Stomach (tissue), 8 donors: ENCODE measurements at regions not wholly inside any gene's neighbourhood (a gene's known extent, or its start where the extent isn't known, plus 50 kb on each side); places are given as distances from the start of the nearest gene placed in this dataset.

Experiments used
- DNase-seq, 2 donors: peaks; one replicate each; pipeline versions ENCODE4 v3.0.0 to v3.0.0-alpha.2; 2013 to 2019
- H3K27ac ChIP-seq, 5 donors: fragments of 200-600 bp in 4 of 5; sonication (generic) in 4 of 5; one replicate each; pipeline ENCODE4 v1.5.1; 2013 to 2019; ENCODE audit warnings: mild to moderate bottlenecking in 1 of 5, moderate library complexity in 1 of 5
- H3K27me3 ChIP-seq, 3 donors: fragments of 200-600 bp; sonication (generic); one replicate each; pipeline ENCODE4 v1.5.1; 2017 to 2019; ENCODE audit warnings: mixed run types in 1 of 3
- H3K36me3 ChIP-seq, 4 donors: fragments of 200-600 bp; sonication (generic); 1 replicate in 3 of 4; 2 replicates in 1 of 4; pipeline ENCODE4 v1.5.1; 2016 to 2019
- H3K4me1 ChIP-seq, 4 donors: fragments of 200-600 bp; sonication (generic); one replicate each; pipeline ENCODE4 v1.5.1; 2016 to 2019
- H3K4me3 ChIP-seq, 4 donors: fragments of 200-600 bp; sonication (generic) in 3 of 4; one replicate each; pipeline ENCODE4 v1.5.1; 2016 to 2019; ENCODE audit warnings: mild to moderate bottlenecking in 1 of 4
- H3K9me3 ChIP-seq, 4 donors: fragments of 200-600 bp; sonication (generic); one replicate each; pipeline ENCODE4 v1.5.1; 2016 to 2019
- CTCF ChIP-seq, 7 experiments: fragments of 450-650 bp in 4 of 7; fragments of 200-600 bp in 3 of 7; sonication (generic) in 3 of 7; IDR thresholded peaks; one replicate each; pipeline ENCODE4 v1.5.1; 2016 to 2019; ENCODE audit warnings: antibody characterized with exemption in 7 of 7, control low read depth in 2 of 7, mild to moderate bottlenecking in 1 of 7
- EP300 ChIP-seq: sonication (generic); formaldehyde crosslinking; IDR thresholded peaks from one replicate; pipeline ENCODE4 v1.6.1; 2017; ENCODE audit warnings: antibody characterized with exemption
- POLR2A ChIP-seq, 4 donors: fragments of 450-650 bp; IDR thresholded peaks; one replicate each; pipeline ENCODE4 v1.6.1; 2016; ENCODE audit warnings: antibody characterized with exemption in 4 of 4, control low read depth in 2 of 4, mild to moderate bottlenecking in 1 of 4, moderate library complexity in 1 of 4
- POLR2AphosphoS5 ChIP-seq, 3 donors: sonication (generic); formaldehyde crosslinking; IDR thresholded peaks; one replicate each; pipeline ENCODE4 v1.6.1; 2016; ENCODE audit warnings: antibody characterized with exemption in 3 of 3
- WGBS, 5 donors: extraction: QIAGEN DNeasy Blood & Tissue Kit in 3 of 5; methylation state at CpG; one replicate each; pipeline versions ENCODE4 v1.1.5 to v1.1.7; 2013 to 2018; 5-methylcytosine and 5-hydroxymethylcytosine counted together
- intact Hi-C: fragments of 100-400 bp; cut with DNase I; formaldehyde crosslinking; loops from one replicate; pipeline ENCODE4 v1.15.1; 2023; ENCODE audit warnings: low total_unique reads
- donor health status: healthy with polysubstance abuse.
- donor health status: Bipolar disorder and iron deficiency.
- donor health status: healthy.

- H3K27ac ChIP-seq: no peak overlapping the region
- WGBS, 5 donors: 28 to 44% (median 29%) methylated on average over 8 of the region's 8 CpGs
- peak in 1 of 2 donors; percentile 46 for DNase-seq
- no peak for TF ChIP-seq CTCF (IDR thresholded peaks at IDR 0.05)
- TF ChIP-seq POLR2AphosphoS5 (IDR thresholded peaks at IDR 0.05): no peak
- no peak for TF ChIP-seq POLR2A (IDR thresholded peaks at IDR 0.05)
- no peak for TF ChIP-seq EP300
- peaks cover 0 to 8% (median 0%) of the 10 kb centered on the region in 3 donors for H3K27me3 ChIP-seq
- H3K36me3 ChIP-seq: no peaks in the 10 kb centered on the region
- intact Hi-C loops: no loop called here
- peaks cover 0 to 18% (median 6%) of the 10 kb centered on the region in 4 donors for H3K4me1 ChIP-seq
- peak overlapping the region; percentile 11 to 25 (median 18) for H3K4me3 ChIP-seq
- no peaks in the 10 kb centered on the region for H3K9me3 ChIP-seq
Observed at GRCh38 chr4:189202869-189203271, 737.8 kb upstream of the FRG1 start.

GRCh38 chr4:189204616-189205015, 736.1 kb upstream of the FRG1 start:
- Histone ChIP-seq H3K27me3 (peaks cover 0 to 10% (median 0%) of the 10 kb centered on the region in 3 donors), H3K9me3 (no peaks in the 10 kb centered on the region), H3K4me1 (peaks cover 0 to 18% (median 6%) of the 10 kb centered on the region in 4 donors), H3K36me3 (no peaks in the 10 kb centered on the region), H3K4me3 (no peak overlapping the region), H3K27ac (no peak overlapping the region)
- TF ChIP-seq EP300: no peak
- no peak for TF ChIP-seq POLR2AphosphoS5 (IDR thresholded peaks at IDR 0.05)
- TF ChIP-seq POLR2A (IDR thresholded peaks at IDR 0.05): no peak
- no peak for TF ChIP-seq CTCF (IDR thresholded peaks at IDR 0.05)
- no peak for DNase-seq
- 40 to 71% (median 63%) methylated on average over 8 of the region's 8 CpGs for WGBS, 5 donors
- intact Hi-C loops: no loop called here

GRCh38 chr4:189206953-189207352, 733.7 kb upstream of the FRG1 start:
- TF ChIP-seq CTCF (IDR thresholded peaks at IDR 0.05) (no peak), EP300 (no peak), POLR2AphosphoS5 (IDR thresholded peaks at IDR 0.05) (no peak), POLR2A (IDR thresholded peaks at IDR 0.05) (no peak)
- whole genome bisulfite sequencing, 5 donors: 49 to 59% (median 55%) methylated on average over 10 of the region's 10 CpGs
- intact Hi-C loops: no loop called here
- Histone ChIP-seq H3K9me3 (no peaks in the 10 kb centered on the region), H3K4me1 (peaks cover 0 to 14% (median 6%) of the 10 kb centered on the region in 4 donors), H3K27ac (no peak overlapping the region), H3K4me3 (no peak overlapping the region), H3K36me3 (no peaks in the 10 kb centered on the region), H3K27me3 (peaks cover 0 to 10% (median 0%) of the 10 kb centered on the region in 3 donors)
- DNase-seq: no peak

- intact Hi-C loops: no loop called here
- Histone ChIP-seq H3K4me1 (peaks cover 0 to 6% (median 3%) of the 10 kb centered on the region in 4 donors), H3K9me3 (no peaks in the 10 kb centered on the region), H3K4me3 (no peak overlapping the region), H3K27ac (no peak overlapping the region), H3K36me3 (no peaks in the 10 kb centered on the region), H3K27me3 (peaks cover 0 to 10% (median 0%) of the 10 kb centered on the region in 3 donors)
- TF ChIP-seq POLR2A (IDR thresholded peaks at IDR 0.05): no peak
- no peak for TF ChIP-seq CTCF (IDR thresholded peaks at IDR 0.05)
- TF ChIP-seq EP300: no peak
- no peak for TF ChIP-seq POLR2AphosphoS5 (IDR thresholded peaks at IDR 0.05)
- 88 to 91% (median 90%) methylated on average over 5 of the region's 5 CpGs for WGBS, 5 donors
- DNase-seq: no peak
Observed at GRCh38 chr4:189207872-189208271, 732.8 kb upstream of the FRG1 start.
